K562 (cell line): ENCODE measurements at regions not wholly inside any gene's neighbourhood (a gene's known extent, or its start where the extent isn't known, plus 50 kb on each side); places are given as distances from the start of the nearest gene placed in this dataset.

Source experiments
- ATAC-seq: fragments of 200-7000 bp; cut with Tn5 transposase; 3 replicates; pipeline ENCODE4 v1.9.1; 2020; ENCODE audit warnings: moderate library complexity
- BruUV-seq: library from RNA; stranded (reverse); fragments of 400-500 nt; replicated peaks from 2 replicates; lab custom pipeline; 2021; lab: Mats Ljungman, UMichigan
- CTCF ChIA-PET: fragments of 300-600 bp; formaldehyde crosslinking; extraction: SDS; loops from one replicate; lab custom pipeline; 2021; ENCODE audit warnings: low intra/inter-chr PET ratio; lab: Yijun Ruan, JAX
- POLR2A ChIA-PET: fragments of 300-600, 350-650 bp; sonication (Branson Sonifier 250); formaldehyde crosslinking; extraction: SDS; loops from one replicate; lab custom pipeline; 2021; ENCODE audit warnings: antibody characterized with exemption, inconsistent platforms; lab: Yijun Ruan, JAX
- DNase-seq, 4 experiments: peaks; one replicate each; pipeline versions ENCODE4 v3.0.0 to v3.0.0-alpha.2; 2011 to 2018; ENCODE audit warnings: low spot score in 3 of 4, mixed read lengths in 3 of 4; ENCODE audit errors: extremely low read depth in 1 of 4
- FAIRE-seq: peaks from 2 replicates; lab custom pipeline; 2011; peaks lifted over from hg19 to GRCh38; lab: Jason Lieb, UNC
- H2AFZ ChIP-seq: 2 replicates; pipeline ENCODE4 v1.6.0; 2011; ENCODE audit warnings: low read depth, low read length, control low read depth, inconsistent platforms
- H3K27ac ChIP-seq: fragments of 200-600 bp; 3 replicates; pipeline ENCODE4 v1.8.0; 2011; ENCODE audit warnings: low read depth, mild to moderate bottlenecking, control low read depth, inconsistent platforms, low read length, moderate library complexity, mixed read lengths; ENCODE audit errors: extremely low read depth
- H3K27me3 ChIP-seq, 2 experiments: fragments of 300-600 bp in 1 of 2; 2 replicates in 1 of 2; 3 replicates in 1 of 2; pipeline versions ENCODE4 v1.6.0 to v1.8.0; 2011; ENCODE audit warnings: inconsistent platforms in 2 of 2, low read length in 2 of 2, mild to moderate bottlenecking in 1 of 2, mixed read lengths in 1 of 2, moderate library complexity in 1 of 2; ENCODE audit not compliant: control insufficient read depth in 2 of 2, insufficient read depth in 2 of 2
- H3K36me3 ChIP-seq: fragments of 300-600 bp; 3 replicates; pipeline ENCODE4 v1.8.0; 2011; ENCODE audit warnings: mild to moderate bottlenecking, low read length, inconsistent platforms; ENCODE audit not compliant: control insufficient read depth, insufficient read depth
- H3K4me1 ChIP-seq, 2 experiments: fragments of 200-600 bp in 1 of 2; replicated peaks in 1 of 2; 2 replicates in 1 of 2; 3 replicates in 1 of 2; pipeline versions ENCODE4 v1.5.1 to v1.8.0; 2011; ENCODE audit warnings: inconsistent platforms in 2 of 2, low read length in 2 of 2, mild to moderate bottlenecking in 1 of 2, mixed read lengths in 1 of 2, moderate library complexity in 1 of 2; ENCODE audit not compliant: control insufficient read depth in 2 of 2, insufficient read depth in 2 of 2
- H3K4me2 ChIP-seq: 2 replicates; pipeline ENCODE4 v1.6.1; 2011; ENCODE audit warnings: low read length, control low read depth, inconsistent platforms, mixed read lengths; ENCODE audit not compliant: insufficient read depth
- H3K4me3 ChIP-seq: fragments of 200-600 bp; sonication (generic), shearing (Covaris generic); 2 replicates; pipeline ENCODE4 v1.5.1; 2016; ENCODE audit warnings: control low read depth, inconsistent platforms
- H3K79me2 ChIP-seq: fragments of 200-600 bp; 3 replicates; pipeline ENCODE4 v1.8.0; 2011; ENCODE audit warnings: low read length, inconsistent platforms; ENCODE audit not compliant: control insufficient read depth, insufficient read depth
- H3K9ac ChIP-seq, 2 experiments: 2 replicates each; pipeline versions ENCODE4 v1.6.0 to v1.6.1; 2011; ENCODE audit warnings: low read depth in 2 of 2, low read length in 2 of 2, control low read depth in 1 of 2, inconsistent platforms in 1 of 2, mild to moderate bottlenecking in 1 of 2, mixed read lengths in 1 of 2; ENCODE audit not compliant: insufficient read depth in 1 of 2
- H3K9me1 ChIP-seq: one replicate; pipeline ENCODE4 v1.6.0; 2011; ENCODE audit warnings: inconsistent platforms, mild to moderate bottlenecking, low read length, moderate library complexity; ENCODE audit not compliant: control insufficient read depth, insufficient read depth
- H3K9me3 ChIP-seq: replicated peaks from 2 replicates; pipeline ENCODE4 v1.5.1; 2011; ENCODE audit warnings: low read depth, low read length, inconsistent platforms; ENCODE audit not compliant: control insufficient read depth, insufficient read depth
- H4K20me1 ChIP-seq: replicated peaks from 2 replicates; pipeline ENCODE4 v1.6.1; 2011; ENCODE audit warnings: low read length, inconsistent platforms, mixed read lengths; ENCODE audit not compliant: control insufficient read depth, insufficient read depth
- ARID2 ChIP-seq: fragments of 450-650 bp; IDR thresholded peaks from 2 replicates; pipeline ENCODE4 v1.6.1; 2017; ENCODE audit warnings: antibody characterized with exemption, mild to moderate bottlenecking
- CAMTA2 ChIP-seq: fragments of 250-450 bp; sonication (Bioruptor Pico); conservative IDR thresholded peaks from 2 replicates; pipeline ENCODE4 v1.5.1; 2022
- DIDO1 ChIP-seq: fragments of 450-650 bp; IDR thresholded peaks from 2 replicates; pipeline ENCODE4 v1.6.1; 2016; ENCODE audit warnings: low read depth, missing biosample characterization, missing genetic modification characterization
- ELF4 ChIP-seq: fragments of 450-650 bp; formaldehyde crosslinking; IDR thresholded peaks from 2 replicates; pipeline ENCODE4 v1.4.0; 2022; ENCODE audit warnings: missing genetic modification characterization
- KLF1 ChIP-seq: fragments of 450-650 bp; IDR thresholded peaks from 2 replicates; pipeline ENCODE4 v1.6.1; 2016; ENCODE audit warnings: missing genetic modification characterization, missing compliant biosample characterization
- MAFF ChIP-seq: IDR thresholded peaks from 2 replicates; pipeline ENCODE4 v1.6.1; 2012; ENCODE audit warnings: low read length, improper control_type of control experiment
- MEF2A ChIP-seq: IDR thresholded peaks from 2 replicates; pipeline ENCODE4 v1.6.1; 2011; ENCODE audit warnings: low read depth, mild to moderate bottlenecking, low read length, moderate library complexity; ENCODE audit not compliant: control insufficient read depth
- NCOR1 ChIP-seq: fragments of 450-650 bp; IDR thresholded peaks from 2 replicates; pipeline ENCODE4 v1.6.1; 2016; ENCODE audit warnings: mild to moderate bottlenecking, moderate library complexity
- NFXL1 ChIP-seq: fragments of 450-650 bp; formaldehyde crosslinking; IDR thresholded peaks from 2 replicates; pipeline ENCODE4 v1.4.0; 2021; ENCODE audit warnings: mild to moderate bottlenecking
- SMC3 ChIP-seq: conservative IDR thresholded peaks from 2 replicates; pipeline ENCODE4 v1.6.1; 2011; ENCODE audit warnings: low read depth, low read length, improper control_type of control experiment; ENCODE audit not compliant: insufficient read depth
- TBP ChIP-seq: optimal IDR thresholded peaks from 2 replicates; pipeline ENCODE3; 2011; ENCODE audit warnings: low read depth, low read length, improper control_type of control experiment
- THRA ChIP-seq: fragments of 450-650 bp; IDR thresholded peaks from 2 replicates; pipeline ENCODE4 v1.6.1; 2017; ENCODE audit warnings: mild to moderate bottlenecking, moderate library complexity
- ZNF217 ChIP-seq: sonication (generic); formaldehyde crosslinking; IDR thresholded peaks from 2 replicates; pipeline ENCODE4 v1.8.0; 2022; ENCODE audit warnings: mild to moderate bottlenecking, missing genetic modification reagents
- ZNF707 ChIP-seq: fragments of 250-450 bp; sonication (Bioruptor Pico); conservative IDR thresholded peaks from 2 replicates; pipeline ENCODE4 v1.8.0; 2022; ENCODE audit warnings: inconsistent platforms, mild to moderate bottlenecking, moderate library complexity
- ZNF830 ChIP-seq: fragments of 250-450 bp; sonication (Bioruptor Pico); IDR thresholded peaks from 2 replicates; pipeline ENCODE4 v1.5.0; 2021; ENCODE audit warnings: mild to moderate bottlenecking
- whole genome bisulfite sequencing: fragments of 100-300 bp; shearing (Covaris generic); methylation state at CpG from one replicate; pipeline ENCODE4 v1.1.6; 2016; ENCODE audit warnings: low coverage, mixed read lengths; ENCODE audit not compliant: insufficient coverage; ENCODE audit errors: missing lambda C conversion rate; 5-methylcytosine and 5-hydroxymethylcytosine counted together
- in situ Hi-C: fragments of 300-500 bp; cut with MboI; formaldehyde crosslinking; loops from 4 replicates; pipeline ENCODE4 v1.15.0; 2018; ENCODE audit warnings: inconsistent platforms, mixed read lengths
- intact Hi-C: fragments of 100-400 bp; cut with micrococcal nuclease; formaldehyde crosslinking; loops from 2 replicates; pipeline ENCODE4 v1.14.2; 2022
- TF ChIP-seq, protein P1 (sequence below): fragments of 450-650 bp; IDR thresholded peaks from 2 replicates; pipeline ENCODE4 v1.6.1; 2014; ENCODE audit warnings: low read depth, mild to moderate bottlenecking, moderate library complexity, borderline replicate concordance
- TF ChIP-seq, protein P2 (sequence below), 2 experiments: fragments of 150-350 bp in 1 of 2; IDR thresholded peaks; 2 replicates each; pipeline ENCODE4 v1.6.1; 2012 to 2016; ENCODE audit warnings: low read depth in 2 of 2, low read length in 2 of 2, mild to moderate bottlenecking in 1 of 2, moderate library complexity in 1 of 2
- TF ChIP-seq, protein P3 (sequence below): fragments of 250-450 bp; sonication (Bioruptor Pico); IDR thresholded peaks from 2 replicates; pipeline ENCODE4 v1.8.0; 2022; ENCODE audit warnings: moderate library complexity, mild to moderate bottlenecking, inconsistent platforms

- Histone ChIP-seq H3K79me2 (no peaks in the 10 kb centered on the region), H3K27me3 (no peaks in the 10 kb centered on the region), H2AFZ (no peak overlapping the region), H3K36me3 (no peaks in the 10 kb centered on the region), H3K4me2 (no peak overlapping the region), H3K4me1 (no peaks in the 10 kb centered on the region), H4K20me1 (no peaks in the 10 kb centered on the region), H3K9ac (no peak overlapping the region), H3K4me3 (no peak overlapping the region), H3K27ac (no peak overlapping the region), H3K9me1 (no peaks in the 10 kb centered on the region), H3K9me3 (no peaks in the 10 kb centered on the region)
- intact Hi-C loops: no loop called here
- ChIA-PET CTCF (no interaction called here), POLR2A (no interaction called here)
- ATAC-seq (no peak), DNase-seq (no peak), FAIRE-seq (no peak)
- in situ Hi-C loops: no loop called here
- no TSS peak for BruUV-seq
- 0% methylated on average over 2 of the region's 2 CpGs for WGBS
- TF ChIP-seq ARID2 (no peak), ZNF707 (CRISPR knock-in tag) (no peak), DIDO1 (tag) (no peak), THRA (no peak), ELF4 (CRISPR knock-in tag) (no peak), ZNF217 (CRISPR knock-in tag) (no peak), NFXL1 (no peak), CAMTA2 (no peak), SMC3 (no peak), ZNF830 (no peak), MAFF (no peak), MEF2A (no peak), KLF1 (no peak), TBP (no peak), NCOR1 (no peak)
- TF ChIP-seq, protein P1, sequence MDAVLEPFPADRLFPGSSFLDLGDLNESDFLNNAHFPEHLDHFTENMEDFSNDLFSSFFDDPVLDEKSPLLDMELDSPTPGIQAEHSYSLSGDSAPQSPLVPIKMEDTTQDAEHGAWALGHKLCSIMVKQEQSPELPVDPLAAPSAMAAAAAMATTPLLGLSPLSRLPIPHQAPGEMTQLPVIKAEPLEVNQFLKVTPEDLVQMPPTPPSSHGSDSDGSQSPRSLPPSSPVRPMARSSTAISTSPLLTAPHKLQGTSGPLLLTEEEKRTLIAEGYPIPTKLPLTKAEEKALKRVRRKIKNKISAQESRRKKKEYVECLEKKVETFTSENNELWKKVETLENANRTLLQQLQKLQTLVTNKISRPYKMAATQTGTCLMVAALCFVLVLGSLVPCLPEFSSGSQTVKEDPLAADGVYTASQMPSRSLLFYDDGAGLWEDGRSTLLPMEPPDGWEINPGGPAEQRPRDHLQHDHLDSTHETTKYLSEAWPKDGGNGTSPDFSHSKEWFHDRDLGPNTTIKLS: no peak
- TF ChIP-seq, protein P2, sequence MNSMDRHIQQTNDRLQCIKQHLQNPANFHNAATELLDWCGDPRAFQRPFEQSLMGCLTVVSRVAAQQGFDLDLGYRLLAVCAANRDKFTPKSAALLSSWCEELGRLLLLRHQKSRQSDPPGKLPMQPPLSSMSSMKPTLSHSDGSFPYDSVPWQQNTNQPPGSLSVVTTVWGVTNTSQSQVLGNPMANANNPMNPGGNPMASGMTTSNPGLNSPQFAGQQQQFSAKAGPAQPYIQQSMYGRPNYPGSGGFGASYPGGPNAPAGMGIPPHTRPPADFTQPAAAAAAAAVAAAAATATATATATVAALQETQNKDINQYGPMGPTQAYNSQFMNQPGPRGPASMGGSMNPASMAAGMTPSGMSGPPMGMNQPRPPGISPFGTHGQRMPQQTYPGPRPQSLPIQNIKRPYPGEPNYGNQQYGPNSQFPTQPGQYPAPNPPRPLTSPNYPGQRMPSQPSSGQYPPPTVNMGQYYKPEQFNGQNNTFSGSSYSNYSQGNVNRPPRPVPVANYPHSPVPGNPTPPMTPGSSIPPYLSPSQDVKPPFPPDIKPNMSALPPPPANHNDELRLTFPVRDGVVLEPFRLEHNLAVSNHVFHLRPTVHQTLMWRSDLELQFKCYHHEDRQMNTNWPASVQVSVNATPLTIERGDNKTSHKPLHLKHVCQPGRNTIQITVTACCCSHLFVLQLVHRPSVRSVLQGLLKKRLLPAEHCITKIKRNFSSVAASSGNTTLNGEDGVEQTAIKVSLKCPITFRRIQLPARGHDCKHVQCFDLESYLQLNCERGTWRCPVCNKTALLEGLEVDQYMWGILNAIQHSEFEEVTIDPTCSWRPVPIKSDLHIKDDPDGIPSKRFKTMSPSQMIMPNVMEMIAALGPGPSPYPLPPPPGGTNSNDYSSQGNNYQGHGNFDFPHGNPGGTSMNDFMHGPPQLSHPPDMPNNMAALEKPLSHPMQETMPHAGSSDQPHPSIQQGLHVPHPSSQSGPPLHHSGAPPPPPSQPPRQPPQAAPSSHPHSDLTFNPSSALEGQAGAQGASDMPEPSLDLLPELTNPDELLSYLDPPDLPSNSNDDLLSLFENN (IDR thresholded peaks at IDR 0.05; ENCODE audit: low read depth in 2 of 2, low read length in 2 of 2): no peak
- TF ChIP-seq, protein P3, sequence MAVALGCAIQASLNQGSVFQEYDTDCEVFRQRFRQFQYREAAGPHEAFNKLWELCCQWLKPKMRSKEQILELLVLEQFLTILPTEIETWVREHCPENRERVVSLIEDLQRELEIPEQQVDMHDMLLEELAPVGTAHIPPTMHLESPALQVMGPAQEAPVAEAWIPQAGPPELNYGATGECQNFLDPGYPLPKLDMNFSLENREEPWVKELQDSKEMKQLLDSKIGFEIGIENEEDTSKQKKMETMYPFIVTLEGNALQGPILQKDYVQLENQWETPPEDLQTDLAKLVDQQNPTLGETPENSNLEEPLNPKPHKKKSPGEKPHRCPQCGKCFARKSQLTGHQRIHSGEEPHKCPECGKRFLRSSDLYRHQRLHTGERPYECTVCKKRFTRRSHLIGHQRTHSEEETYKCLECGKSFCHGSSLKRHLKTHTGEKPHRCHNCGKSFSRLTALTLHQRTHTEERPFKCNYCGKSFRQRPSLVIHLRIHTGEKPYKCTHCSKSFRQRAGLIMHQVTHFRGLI (CRISPR knock-in tag): no peak
These were observed 1503.0 kb upstream of the CDH8 start for GRCh38 chr16:63539276-63539675.
